Esophagus muscularis mucosa (tissue), 3 donors: ENCODE measurements at regions not wholly inside any gene's neighbourhood (a gene's known extent, or its start where the extent isn't known, plus 50 kb on each side); places are given as distances from the start of the nearest gene placed in this dataset.
A peak's percentile ranks its signal among the peaks of the same experiment; 100 is the strongest.

ENCODE experiments used
- POLR2A ChIP-seq: fragments of 450-650 bp; IDR thresholded peaks from one replicate; pipeline ENCODE4 v1.6.1; 2017; ENCODE audit warnings: antibody characterized with exemption, moderate library complexity, mild to moderate bottlenecking, low read depth
- POLR2AphosphoS5 ChIP-seq, 2 donors: sonication (generic); formaldehyde crosslinking; IDR thresholded peaks; one replicate each; pipeline ENCODE4 v1.6.1; 2017; ENCODE audit warnings: antibody characterized with exemption in 2 of 2
- TF ChIP-seq, protein P1 (sequence below), 3 experiments: fragments of 200-600 bp in 2 of 3; fragments of 450-650 bp in 1 of 3; sonication (generic) in 2 of 3; IDR thresholded peaks; one replicate each; pipeline ENCODE4 v1.5.1; 2017 to 2019; ENCODE audit warnings: antibody characterized with exemption in 3 of 3, mild to moderate bottlenecking in 2 of 3, moderate library complexity in 1 of 3

GRCh38 chr2:199596549-199596948 lies 138.8 kb upstream of the SATB2 start:
- TF ChIP-seq, protein P1, sequence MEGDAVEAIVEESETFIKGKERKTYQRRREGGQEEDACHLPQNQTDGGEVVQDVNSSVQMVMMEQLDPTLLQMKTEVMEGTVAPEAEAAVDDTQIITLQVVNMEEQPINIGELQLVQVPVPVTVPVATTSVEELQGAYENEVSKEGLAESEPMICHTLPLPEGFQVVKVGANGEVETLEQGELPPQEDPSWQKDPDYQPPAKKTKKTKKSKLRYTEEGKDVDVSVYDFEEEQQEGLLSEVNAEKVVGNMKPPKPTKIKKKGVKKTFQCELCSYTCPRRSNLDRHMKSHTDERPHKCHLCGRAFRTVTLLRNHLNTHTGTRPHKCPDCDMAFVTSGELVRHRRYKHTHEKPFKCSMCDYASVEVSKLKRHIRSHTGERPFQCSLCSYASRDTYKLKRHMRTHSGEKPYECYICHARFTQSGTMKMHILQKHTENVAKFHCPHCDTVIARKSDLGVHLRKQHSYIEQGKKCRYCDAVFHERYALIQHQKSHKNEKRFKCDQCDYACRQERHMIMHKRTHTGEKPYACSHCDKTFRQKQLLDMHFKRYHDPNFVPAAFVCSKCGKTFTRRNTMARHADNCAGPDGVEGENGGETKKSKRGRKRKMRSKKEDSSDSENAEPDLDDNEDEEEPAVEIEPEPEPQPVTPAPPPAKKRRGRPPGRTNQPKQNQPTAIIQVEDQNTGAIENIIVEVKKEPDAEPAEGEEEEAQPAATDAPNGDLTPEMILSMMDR (IDR thresholded peaks at IDR 0.05) = peak in 2 of 3 experiments; percentile 12 to 30
- TF ChIP-seq POLR2A (no peak), POLR2AphosphoS5 (IDR thresholded peaks at IDR 0.05) (no peak)
